ENCODE measurements at regions not wholly inside any gene's neighbourhood (a gene's known extent, or its start where the extent isn't known, plus 50 kb on each side); places are given as distances from the start of the nearest gene placed in this dataset.

GRCh38 chrX:98111684-98112083 is 1228.0 kb downstream of the RPA4 start (continued):
- TF ChIP-seq TBP (IDR thresholded peaks at IDR 0.05; ENCODE audit: low read depth, low read length) (no peak), NANOG (IDR thresholded peaks at IDR 0.05; ENCODE audit: insufficient read depth, low read depth, low read length, poor library complexity, severe bottlenecking) (no peak), CTBP2 (IDR thresholded peaks at IDR 0.05; ENCODE audit: borderline replicate concordance, insufficient read depth, insufficient read length, low read length) (no peak)
